ENCODE measurements at regions not wholly inside any gene's neighbourhood (a gene's known extent, or its start where the extent isn't known, plus 50 kb on each side); places are given as distances from the start of the nearest gene placed in this dataset.
A peak's percentile ranks its signal among the peaks of the same experiment; 100 is the strongest.

GRCh38 chr10:44201656-44202055, 183.2 kb downstream of the CXCL12 start:
- Mint-ChIP-seq H3K4me3 (no peak overlapping the region), H3K4me1 (ENCODE audit: low read depth in 2 of 2) (no peaks in the 10 kb centered on the region), H3K27ac (no peak overlapping the region), H3K36me3 (no peaks in the 10 kb centered on the region), H3K27me3 (peaks cover 2 to 8% of the 10 kb centered on the region in 2 donors), H3K9me3 (no peaks in the 10 kb centered on the region)
- DNase-seq (ENCODE audit: low spot score), result no peak
- ATAC-seq, result no peak

GRCh38 chr10:44201011-44201410, 183.9 kb downstream of the CXCL12 start:
- Mint-ChIP-seq H3K27me3 (peaks cover 4 to 8% of the 10 kb centered on the region in 2 donors), H3K4me3 (no peak overlapping the region), H3K27ac (no peak overlapping the region), H3K4me1 (ENCODE audit: low read depth in 2 of 2) (no peaks in the 10 kb centered on the region), H3K9me3 (no peaks in the 10 kb centered on the region), H3K36me3 (no peaks in the 10 kb centered on the region)
- no peak for ATAC-seq
- no peak for DNase-seq (ENCODE audit: low spot score)

DNA sequence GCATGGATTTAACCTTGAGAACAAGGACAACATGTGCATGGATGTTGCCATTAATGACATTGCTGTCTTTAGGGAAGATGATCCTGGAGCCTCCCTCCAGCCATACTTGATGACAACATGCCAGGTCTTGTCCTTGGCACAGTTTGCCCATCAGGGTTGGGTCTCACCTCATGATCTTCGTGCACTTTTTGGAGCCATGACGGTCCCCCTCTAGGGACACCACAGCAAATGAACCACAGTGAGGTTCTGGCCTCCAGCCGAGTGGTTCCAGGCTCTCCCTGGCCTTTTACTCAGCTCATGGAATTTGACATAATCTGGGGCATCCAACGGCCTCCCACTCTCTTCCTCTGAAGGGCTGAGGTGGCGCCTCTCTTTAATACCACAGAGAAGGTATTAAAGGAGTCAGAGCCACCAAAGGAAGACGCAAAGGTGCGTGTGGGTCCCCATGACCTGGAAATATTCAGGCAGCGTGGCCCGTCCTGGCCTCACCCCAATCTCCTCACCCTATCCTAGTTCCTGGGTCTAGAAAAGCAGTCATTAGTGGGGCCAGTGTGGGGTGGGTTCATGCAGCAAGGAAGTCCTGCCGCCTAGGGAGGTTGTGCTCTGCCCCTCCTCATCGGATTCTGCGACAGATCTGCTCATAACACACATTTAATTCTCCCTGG, 184.8 kb downstream of the CXCL12 start:
- H3K27me3 Mint-ChIP-seq, result peaks cover 4 to 8% of the 10 kb centered on the region in 2 donors
- no peaks in the 10 kb centered on the region for H3K9me3 Mint-ChIP-seq
- ATAC-seq (no peak), DNase-seq (ENCODE audit: low spot score) (no peak)
- H3K27ac Mint-ChIP-seq, result no peak overlapping the region
- no peak overlapping the region for H3K4me3 Mint-ChIP-seq
- no peaks in the 10 kb centered on the region for H3K36me3 Mint-ChIP-seq
- H3K4me1 Mint-ChIP-seq (ENCODE audit: low read depth in 2 of 2), result no peaks in the 10 kb centered on the region

DNA sequence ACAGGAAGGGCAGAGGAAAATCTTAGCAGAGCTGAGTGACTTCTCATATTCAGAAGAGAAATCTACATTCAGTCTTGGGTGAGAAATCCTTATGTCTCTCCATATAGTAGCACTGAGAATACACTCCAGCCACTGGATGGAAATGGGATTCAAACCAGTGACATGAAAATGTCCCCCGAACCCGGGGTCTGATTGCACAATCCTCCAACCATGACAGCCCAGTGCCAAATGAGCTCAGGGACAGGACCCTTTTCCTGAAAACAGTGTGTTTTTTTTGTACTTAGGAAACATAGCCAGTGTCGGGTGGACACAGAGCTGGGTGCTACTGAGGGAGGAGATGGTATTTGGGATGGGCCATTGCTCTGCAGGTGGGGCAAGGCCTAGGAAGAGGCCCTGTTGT, 185.6 kb downstream of the CXCL12 start:
- Mint-ChIP-seq H3K4me1 (ENCODE audit: low read depth in 2 of 2) (no peaks in the 10 kb centered on the region), H3K36me3 (no peaks in the 10 kb centered on the region), H3K4me3 (no peak overlapping the region), H3K27me3 (peaks cover 4 to 6% of the 10 kb centered on the region in 2 donors), H3K27ac (no peak overlapping the region), H3K9me3 (no peaks in the 10 kb centered on the region)
- ATAC-seq (no peak), DNase-seq (ENCODE audit: low spot score) (no peak)

GRCh38 chr10:44198780-44199097, 186.2 kb downstream of the CXCL12 start:
- no peaks in the 10 kb centered on the region for H3K9me3 Mint-ChIP-seq
- no peak overlapping the region for H3K27ac Mint-ChIP-seq
- no peaks in the 10 kb centered on the region for H3K36me3 Mint-ChIP-seq
- ATAC-seq, result no peak
- H3K4me1 Mint-ChIP-seq (ENCODE audit: low read depth in 2 of 2), result no peaks in the 10 kb centered on the region
- no peak overlapping the region for H3K4me3 Mint-ChIP-seq
- DNase-seq (ENCODE audit: low spot score), result no peak
- H3K27me3 Mint-ChIP-seq, result peaks cover 2 to 7% of the 10 kb centered on the region in 2 donors

GRCh38 chr10:44198096-44198779, 186.7 kb downstream of the CXCL12 start:
- Mint-ChIP-seq H3K27ac (no peak overlapping the region), H3K36me3 (no peaks in the 10 kb centered on the region), H3K9me3 (no peaks in the 10 kb centered on the region), H3K4me1 (ENCODE audit: low read depth in 2 of 2) (no peaks in the 10 kb centered on the region), H3K4me3 (no peak overlapping the region), H3K27me3 (peaks cover 2 to 7% of the 10 kb centered on the region in 2 donors)
- DNase-seq (ENCODE audit: low spot score), result no peak
- ATAC-seq, result no peak

GRCh38 chr10:44197646-44198045, 187.3 kb downstream of the CXCL12 start:
- no peak overlapping the region for H3K4me3 Mint-ChIP-seq
- DNase-seq (ENCODE audit: low spot score) (no peak), ATAC-seq (no peak)
- H3K27me3 Mint-ChIP-seq, result peaks cover 2 to 7% of the 10 kb centered on the region in 2 donors
- H3K36me3 Mint-ChIP-seq, result no peaks in the 10 kb centered on the region
- no peaks in the 10 kb centered on the region for H3K4me1 Mint-ChIP-seq (ENCODE audit: low read depth in 2 of 2)
- no peaks in the 10 kb centered on the region for H3K9me3 Mint-ChIP-seq
- H3K27ac Mint-ChIP-seq, result no peak overlapping the region

DNA sequence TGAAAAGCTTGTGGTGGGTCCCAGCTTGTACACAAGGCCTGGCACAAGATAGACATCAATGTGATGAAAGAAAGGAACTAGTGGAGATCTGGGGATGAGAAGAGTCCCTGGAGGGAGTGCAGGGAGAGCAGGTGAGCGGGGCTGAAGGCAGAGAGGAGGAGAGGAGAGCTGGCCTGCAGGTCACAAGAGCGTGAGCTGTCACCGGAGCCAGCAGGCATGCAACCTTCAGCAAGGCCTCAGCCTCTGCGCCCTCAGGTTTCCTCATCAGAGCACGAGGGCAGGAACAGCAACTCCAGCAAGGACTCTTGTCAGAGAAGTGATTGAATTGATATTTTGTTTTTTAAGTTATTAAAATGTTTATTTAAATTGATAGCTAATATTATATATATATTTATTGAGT, 188.6 kb downstream of the CXCL12 start:
- no peak for ATAC-seq
- peaks cover 2 to 7% of the 10 kb centered on the region in 2 donors for H3K27me3 Mint-ChIP-seq
- H3K4me1 Mint-ChIP-seq (ENCODE audit: low read depth in 2 of 2), result no peaks in the 10 kb centered on the region
- H3K27ac Mint-ChIP-seq, result no peak overlapping the region
- H3K9me3 Mint-ChIP-seq, result no peaks in the 10 kb centered on the region
- DNase-seq (ENCODE audit: low spot score), result no peak
- no peak overlapping the region for H3K4me3 Mint-ChIP-seq
- no peaks in the 10 kb centered on the region for H3K36me3 Mint-ChIP-seq

DNA sequence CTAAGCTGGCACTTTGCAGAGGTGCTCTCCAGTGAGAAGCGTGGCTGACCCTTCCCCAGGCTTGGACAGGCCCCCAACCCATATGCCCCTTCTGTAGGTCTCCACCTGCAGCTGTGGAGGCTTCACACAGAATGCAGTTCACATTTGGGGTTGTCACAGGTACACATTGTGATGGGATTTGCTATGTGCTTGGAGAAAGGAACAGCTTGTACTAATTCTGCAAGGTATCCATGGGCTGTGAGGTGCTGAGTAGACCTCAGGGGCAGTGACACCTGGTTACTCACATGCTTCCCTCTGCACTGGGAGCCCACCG, 188.9 kb downstream of the CXCL12 start:
- H3K27me3 Mint-ChIP-seq, result peaks cover 2 to 7% of the 10 kb centered on the region in 2 donors
- ATAC-seq (no peak), DNase-seq (ENCODE audit: low spot score) (no peak)
- H3K9me3 Mint-ChIP-seq, result no peaks in the 10 kb centered on the region
- H3K27ac Mint-ChIP-seq, result no peak overlapping the region
- H3K4me3 Mint-ChIP-seq, result no peak overlapping the region
- no peaks in the 10 kb centered on the region for H3K4me1 Mint-ChIP-seq (ENCODE audit: low read depth in 2 of 2)
- no peaks in the 10 kb centered on the region for H3K36me3 Mint-ChIP-seq

DNA sequence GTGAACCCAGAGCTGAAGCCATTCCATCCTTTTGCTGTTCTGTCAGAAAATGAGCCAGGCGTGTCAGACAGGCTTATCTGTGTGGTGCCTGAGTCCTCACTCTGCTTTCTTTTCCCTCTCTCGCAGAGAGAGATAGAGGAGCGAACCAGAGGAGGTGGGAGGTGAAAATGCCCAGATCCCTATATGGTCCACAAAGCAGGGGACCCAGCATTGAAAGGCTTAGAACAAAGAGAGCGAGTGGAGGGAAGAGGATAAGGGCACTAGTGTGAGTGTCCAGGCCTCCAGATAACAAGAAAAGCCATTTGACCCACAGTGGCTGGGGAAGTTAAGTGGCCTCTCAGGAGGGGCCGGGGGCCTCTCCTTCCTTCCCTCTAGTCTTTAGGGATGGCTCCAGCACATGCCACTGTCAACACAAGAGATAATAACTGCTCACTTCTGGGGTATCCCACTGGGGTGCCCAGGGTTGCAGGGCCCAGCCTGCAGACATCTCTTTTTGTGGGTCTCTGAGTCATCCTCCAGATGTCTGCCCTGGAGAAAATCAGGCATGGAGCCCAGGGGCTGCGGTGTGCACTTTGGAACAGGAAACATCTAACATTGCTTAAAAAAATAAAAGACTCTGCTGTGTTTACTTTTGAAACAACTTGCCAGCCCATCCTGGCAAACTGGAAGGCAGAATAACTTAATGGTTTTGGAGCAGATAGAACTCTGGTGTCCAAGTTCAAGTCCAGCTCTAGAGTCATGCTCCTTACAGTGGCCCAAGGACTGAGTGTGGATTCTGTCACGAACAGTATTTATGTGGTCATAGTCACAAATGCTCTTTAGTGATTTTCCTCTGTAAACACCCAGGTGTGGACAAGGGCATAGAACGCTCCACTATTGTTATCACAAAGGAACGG, 189.5 kb downstream of the CXCL12 start:
- peak in 1 of 2 donors; percentile 3 for ATAC-seq
- Mint-ChIP-seq H3K9me3 (no peaks in the 10 kb centered on the region), H3K27ac (no peak overlapping the region), H3K4me1 (ENCODE audit: low read depth in 2 of 2) (no peaks in the 10 kb centered on the region), H3K4me3 (no peak overlapping the region), H3K36me3 (no peaks in the 10 kb centered on the region), H3K27me3 (peaks cover 2 to 7% of the 10 kb centered on the region in 2 donors)
- DNase-seq (ENCODE audit: low spot score), result no peak

- Mint-ChIP-seq H3K4me3 (no peak overlapping the region), H3K27me3 (peaks cover 2 to 7% of the 10 kb centered on the region in 2 donors), H3K27ac (no peak overlapping the region), H3K36me3 (no peaks in the 10 kb centered on the region), H3K4me1 (ENCODE audit: low read depth in 2 of 2) (no peaks in the 10 kb centered on the region), H3K9me3 (no peaks in the 10 kb centered on the region)
- no peak for DNase-seq (ENCODE audit: low spot score)
- no peak for ATAC-seq
Observed at GRCh38 chr10:44194435-44194834, 190.5 kb downstream of the CXCL12 start.

DNA sequence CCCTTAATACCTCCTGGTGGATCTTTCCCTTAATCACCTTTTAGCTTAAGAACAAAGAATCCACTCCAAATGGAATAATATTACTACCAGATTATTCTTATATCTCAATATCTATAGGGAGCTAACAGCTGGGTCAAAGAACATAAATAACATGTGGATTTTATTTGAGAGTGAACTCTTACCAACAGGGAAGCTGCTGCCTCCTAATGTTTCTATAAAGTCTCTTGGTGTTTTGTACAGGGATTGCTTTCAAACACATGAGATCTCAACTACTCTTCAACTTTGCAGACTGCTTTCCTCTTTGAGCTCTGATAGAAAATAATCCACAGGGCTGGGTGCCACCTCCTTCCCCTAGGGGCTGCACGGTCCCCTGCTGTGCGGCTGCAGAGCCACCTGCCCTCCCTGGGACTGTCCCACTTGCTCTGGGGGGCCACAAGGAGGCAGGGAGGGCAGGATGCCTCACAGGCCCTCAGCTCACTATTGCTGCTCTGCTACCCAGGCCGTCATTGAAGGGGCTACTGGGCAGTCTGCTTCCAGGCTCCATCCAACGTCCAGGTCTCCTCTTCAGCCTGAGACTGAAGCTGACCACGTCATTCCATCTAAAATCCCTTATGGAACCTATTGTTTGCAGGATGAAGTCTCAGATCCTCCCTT, 191.2 kb downstream of the CXCL12 start:
- no peak overlapping the region for H3K4me3 Mint-ChIP-seq
- peaks cover 2 to 7% of the 10 kb centered on the region in 2 donors for H3K27me3 Mint-ChIP-seq
- peak in 1 of 2 donors; percentile 28 for ATAC-seq
- DNase-seq (ENCODE audit: low spot score), result no peak
- no peaks in the 10 kb centered on the region for H3K36me3 Mint-ChIP-seq
- H3K4me1 Mint-ChIP-seq (ENCODE audit: low read depth in 2 of 2), result no peaks in the 10 kb centered on the region
- no peak overlapping the region for H3K27ac Mint-ChIP-seq
- H3K9me3 Mint-ChIP-seq, result no peaks in the 10 kb centered on the region

GRCh38 chr10:44193166-44193565, 191.7 kb downstream of the CXCL12 start:
- no peak for ATAC-seq

DNA sequence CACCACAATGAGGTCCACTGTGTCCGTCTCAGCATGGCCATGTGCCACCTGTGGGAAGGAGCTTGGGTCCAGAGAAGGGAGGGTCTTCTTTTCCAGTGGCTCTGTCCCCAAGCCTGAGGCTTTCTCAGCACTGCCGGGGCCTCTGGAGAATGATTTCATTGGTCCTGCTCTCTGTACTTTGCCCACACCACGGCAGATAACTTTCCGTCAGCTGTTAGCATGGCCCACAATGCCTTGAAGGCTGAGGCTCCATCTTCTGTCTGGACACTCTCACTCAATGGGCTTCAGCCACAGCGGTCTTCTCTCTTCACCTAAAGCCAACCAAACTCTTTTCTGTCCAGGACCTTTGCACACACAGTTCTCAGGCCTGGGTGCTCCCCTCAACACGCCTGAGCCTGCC, 192.5 kb downstream of the CXCL12 start:
- no peak for ATAC-seq
- Mint-ChIP-seq H3K36me3 (no peaks in the 10 kb centered on the region), H3K4me3 (no peak overlapping the region), H3K27me3 (peaks cover 2 to 7% of the 10 kb centered on the region in 2 donors), H3K27ac (no peak overlapping the region), H3K9me3 (no peaks in the 10 kb centered on the region), H3K4me1 (ENCODE audit: low read depth in 2 of 2) (no peaks in the 10 kb centered on the region)
- DNase-seq (ENCODE audit: low spot score), result no peak

More at GRCh38 chr10:44193166-44193565, 191.7 kb downstream of the CXCL12 start:
- DNase-seq (ENCODE audit: low spot score), result no peak
- Mint-ChIP-seq H3K36me3 (no peaks in the 10 kb centered on the region), H3K27me3 (peaks cover 2 to 7% of the 10 kb centered on the region in 2 donors), H3K27ac (no peak overlapping the region), H3K4me3 (no peak overlapping the region), H3K4me1 (ENCODE audit: low read depth in 2 of 2) (no peaks in the 10 kb centered on the region), H3K9me3 (no peaks in the 10 kb centered on the region)

Measured in natural killer cell treated with Interleukin-12 subunit alpha and Interleukin-12 subunit beta and Interleukin-15 and Interleukin-18, amount 100 ng/mL, for 72 hours (primary cell).